Endothelial cell of umbilical vein (primary cell): ENCODE measurements at regions not wholly inside any gene's neighbourhood (a gene's known extent, or its start where the extent isn't known, plus 50 kb on each side); places are given as distances from the start of the nearest gene placed in this dataset.

ENCODE experiments used
- BruUV-seq: library from RNA; stranded (reverse); fragments of 400-500 nt; replicated peaks from 2 replicates; lab custom pipeline; 2021; lab: Mats Ljungman, UMichigan
- CTCF ChIA-PET: fragments of 300-600, 350-600 bp; sonication (Branson Sonifier 250); formaldehyde crosslinking; loops from one replicate; lab custom pipeline; 2021; ENCODE audit warnings: antibody characterized with exemption, inconsistent platforms; lab: Charles Lee
- POLR2A ChIA-PET: fragments of 300-600, 350-600 bp; sonication (Branson Sonifier 250); formaldehyde crosslinking; loops from one replicate; lab custom pipeline; 2021; ENCODE audit warnings: antibody characterized with exemption, inconsistent platforms; lab: Charles Lee
- DNase-seq: peaks from one replicate; pipeline ENCODE4 v3.0.0-alpha.2; 2011; ENCODE audit warnings: low read depth, low spot score
- FAIRE-seq: peaks from 2 replicates; lab custom pipeline; 2011; peaks lifted over from hg19 to GRCh38; lab: Jason Lieb, UNC
- H2AFZ ChIP-seq: 2 replicates; pipeline ENCODE4 v1.6.0; 2012; ENCODE audit warnings: low read depth, low read length, control low read depth, inconsistent platforms
- H3K27ac ChIP-seq: 2 replicates; pipeline ENCODE4 v1.5.1; 2011; ENCODE audit warnings: low read depth, mild to moderate bottlenecking, control low read depth, low read length, moderate library complexity; ENCODE audit not compliant: insufficient read depth
- H3K27me3 ChIP-seq, 2 experiments: 2 replicates each; pipeline versions ENCODE4 v1.6.0 to v1.6.1; 2011; ENCODE audit warnings: low read length in 2 of 2, mixed read lengths in 1 of 2; ENCODE audit not compliant: control insufficient read depth in 2 of 2, insufficient read depth in 2 of 2
- H3K36me3 ChIP-seq, 2 experiments: 2 replicates in 1 of 2; 3 replicates in 1 of 2; pipeline ENCODE4 v1.5.1; 2011; ENCODE audit warnings: low read length in 2 of 2, mild to moderate bottlenecking in 1 of 2, moderate library complexity in 1 of 2; ENCODE audit not compliant: control insufficient read depth in 2 of 2, insufficient read depth in 2 of 2; ENCODE audit errors: extremely low read depth in 1 of 2
- H3K4me1 ChIP-seq: 3 replicates; pipeline ENCODE4 v1.5.1; 2011; ENCODE audit warnings: mild to moderate bottlenecking, low read length; ENCODE audit not compliant: control insufficient read depth, insufficient read depth; ENCODE audit errors: extremely low read depth
- H3K4me2 ChIP-seq: 2 replicates; pipeline ENCODE4 v1.6.1; 2011; ENCODE audit warnings: low read length, control low read depth, mixed read lengths; ENCODE audit not compliant: insufficient read depth
- H3K4me3 ChIP-seq, 3 experiments: fragments of 200-600 bp in 1 of 3; sonication (generic), shearing (Covaris generic) in 1 of 3; replicated peaks in 1 of 3; 2 replicates each; pipeline ENCODE4 v1.5.1; 2011 to 2016; ENCODE audit warnings: control low read depth in 3 of 3, low read length in 3 of 3, mild to moderate bottlenecking in 2 of 3, inconsistent platforms in 1 of 3, low read depth in 1 of 3, moderate library complexity in 1 of 3; ENCODE audit not compliant: insufficient read depth in 1 of 3
- H3K79me2 ChIP-seq: 2 replicates; pipeline ENCODE4 v1.6.0; 2012; ENCODE audit warnings: low read length, inconsistent platforms; ENCODE audit not compliant: control insufficient read depth, insufficient read depth
- H3K9ac ChIP-seq: replicated peaks from 2 replicates; pipeline ENCODE3; 2011; ENCODE audit warnings: low read length, control low read depth; ENCODE audit not compliant: insufficient read depth; ENCODE audit errors: extremely low read depth
- H3K9me1 ChIP-seq: replicated peaks from 3 replicates; pipeline ENCODE4 v1.6.0; 2011; ENCODE audit warnings: mild to moderate bottlenecking, low read length; ENCODE audit not compliant: control insufficient read depth, insufficient read depth; ENCODE audit errors: extremely low read depth
- H3K9me3 ChIP-seq: replicated peaks from 2 replicates; pipeline ENCODE4 v1.5.1; 2012; ENCODE audit warnings: low read length, inconsistent platforms; ENCODE audit not compliant: control insufficient read depth, insufficient read depth
- H4K20me1 ChIP-seq: replicated peaks from 2 replicates; pipeline ENCODE3; 2011; ENCODE audit warnings: mild to moderate bottlenecking, low read length; ENCODE audit not compliant: control insufficient read depth, insufficient read depth; ENCODE audit errors: extremely low read depth
- CTCF ChIP-seq, 2 donors: IDR thresholded peaks; 1 replicate in 1 of 2; 2 replicates in 1 of 2; pipeline ENCODE4 v1.5.1; 2011; ENCODE audit warnings: low read length in 2 of 2, mild to moderate bottlenecking in 2 of 2, moderate library complexity in 2 of 2, control low read depth in 1 of 2, inconsistent platforms in 1 of 2, low read depth in 1 of 2; ENCODE audit not compliant: insufficient read depth in 1 of 2; ENCODE audit errors: extremely low read depth in 1 of 2
- EZH2 ChIP-seq: IDR thresholded peaks from 2 replicates; pipeline ENCODE4 v1.6.1; 2012; ENCODE audit warnings: borderline replicate concordance, low read depth, mild to moderate bottlenecking, moderate library complexity, low read length, inconsistent platforms; ENCODE audit not compliant: severe bottlenecking
- FOS ChIP-seq: IDR thresholded peaks from 2 replicates; pipeline ENCODE4 v1.6.1; 2011; ENCODE audit warnings: mild to moderate bottlenecking, low read length, moderate library complexity, borderline replicate concordance; ENCODE audit not compliant: insufficient read depth
- GATA2 ChIP-seq: IDR thresholded peaks from 2 replicates; pipeline ENCODE4 v1.7.0; 2011; ENCODE audit warnings: low read depth, mild to moderate bottlenecking, moderate library complexity, mixed read lengths, low read length; ENCODE audit not compliant: insufficient read length, insufficient read depth
- JUN ChIP-seq: IDR thresholded peaks from 2 replicates; pipeline ENCODE4 v1.6.1; 2011; ENCODE audit warnings: borderline replicate concordance, low read depth; ENCODE audit not compliant: insufficient read length, insufficient read depth
- MAX ChIP-seq: IDR thresholded peaks from 2 replicates; pipeline ENCODE4 v1.6.1; 2011; ENCODE audit not compliant: insufficient read depth, insufficient read length
- MYC ChIP-seq: IDR thresholded peaks from one replicate; pipeline ENCODE4 v1.6.1; 2011; ENCODE audit warnings: mild to moderate bottlenecking, low read depth, low read length
- POLR2A ChIP-seq: IDR thresholded peaks from 2 replicates; pipeline ENCODE4 v1.6.1; 2012; ENCODE audit warnings: low read depth, mild to moderate bottlenecking, control low read depth, low read length
- POLR2AphosphoS5 ChIP-seq: IDR thresholded peaks from 2 replicates; pipeline ENCODE4 v1.6.1; 2012; ENCODE audit warnings: low read depth, mild to moderate bottlenecking, control low read depth, low read length, moderate library complexity; ENCODE audit not compliant: insufficient read depth
- dilution Hi-C: fragments of 300-500 bp; cut with MboI; formaldehyde crosslinking; loops from one replicate; pipeline ENCODE4 v1.15.0; 2019; ENCODE audit warnings: low sequenced_read_pairs; ENCODE audit not compliant: extremely low pct_ligation_motif_present
- intact Hi-C: fragments of 100-400 bp; cut with micrococcal nuclease; formaldehyde crosslinking; loops from one replicate; pipeline ENCODE4 v1.10.0; 2022

- ChIA-PET CTCF (interaction anchor here (1.8 kb wide), 1 partner anchor 533 kb away, joined by 6 read pairs; no protein-coding TSS in a partner anchor), POLR2A (no interaction called here)
- Histone ChIP-seq H3K9ac (no peak overlapping the region), H2AFZ (peak overlapping the region; percentile 50), H3K9me3 (no peaks in the 10 kb centered on the region), H3K4me2 (no peak overlapping the region), H3K27me3 (no peaks in the 10 kb centered on the region), H3K36me3 (no peaks in the 10 kb centered on the region), H3K9me1 (no peaks in the 10 kb centered on the region), H3K27ac (no peak overlapping the region), H3K79me2 (no peaks in the 10 kb centered on the region), H3K4me3 (no peak overlapping the region), H3K4me1 (peaks cover 5% of the 10 kb centered on the region), H4K20me1 (no peaks in the 10 kb centered on the region)
- dilution Hi-C loops, result no loop called here
- no peak for FAIRE-seq
- TF ChIP-seq CTCF (IDR thresholded peaks at IDR 0.05; ENCODE audit: extremely low read depth in 1 of 2, insufficient read depth in 1 of 2, low read depth in 1 of 2, low read length in 2 of 2) (no peak), FOS (no peak), MAX (no peak), MYC (no peak), GATA2 (no peak), EZH2 (no peak), POLR2AphosphoS5 (no peak), JUN (no peak), POLR2A (no peak)
- intact Hi-C loops, result loop anchor here (1.0 to 10.0 kb wide), 11 partner anchors 172 to 1271 kb away; partner anchors contain the start of gene BNC2
- BruUV-seq, result no TSS peak
- DNase-seq, result no peak
These were observed 639.7 kb downstream of the CCDC171 start for GRCh38 chr9:16192403-16193017.
